Testis (tissue), 2 donors: ENCODE measurements at regions not wholly inside any gene's neighbourhood (a gene's known extent, or its start where the extent isn't known, plus 50 kb on each side); places are given as distances from the start of the nearest gene placed in this dataset.

Experiments used
- CTCF ChIP-seq, 3 experiments: fragments of 450-650 bp in 2 of 3; fragments of 200-600 bp in 1 of 3; sonication (generic) in 1 of 3; IDR thresholded peaks; one replicate each; pipeline ENCODE4 v1.5.1; 2016 to 2019; ENCODE audit warnings: antibody characterized with exemption in 3 of 3, mild to moderate bottlenecking in 2 of 3, moderate library complexity in 1 of 3
- POLR2A ChIP-seq: fragments of 450-650 bp; IDR thresholded peaks from one replicate; pipeline ENCODE4 v1.6.1; 2017; ENCODE audit warnings: antibody characterized with exemption, mild to moderate bottlenecking, moderate library complexity

- TF ChIP-seq POLR2A: no peak
- TF ChIP-seq CTCF (IDR thresholded peaks at IDR 0.05): no peak
These were observed 140.4 kb downstream of the SAMD5 start for GRCh38 chr6:147648916-147649315.
